K562 (cell line): ENCODE measurements at regions not wholly inside any gene's neighbourhood (a gene's known extent, or its start where the extent isn't known, plus 50 kb on each side); places are given as distances from the start of the nearest gene placed in this dataset.

Experiments used
- ATAC-seq: fragments of 200-7000 bp; cut with Tn5 transposase; 3 replicates; pipeline ENCODE4 v1.9.1; 2020; ENCODE audit warnings: moderate library complexity
- BruUV-seq: library from RNA; stranded (reverse); fragments of 400-500 nt; replicated peaks from 2 replicates; lab custom pipeline; 2021; lab: Mats Ljungman, UMichigan
- CTCF ChIA-PET: fragments of 300-600 bp; formaldehyde crosslinking; extraction: SDS; loops from one replicate; lab custom pipeline; 2021; ENCODE audit warnings: low intra/inter-chr PET ratio; lab: Yijun Ruan, JAX
- POLR2A ChIA-PET: fragments of 300-600, 350-650 bp; sonication (Branson Sonifier 250); formaldehyde crosslinking; extraction: SDS; loops from one replicate; lab custom pipeline; 2021; ENCODE audit warnings: antibody characterized with exemption, inconsistent platforms; lab: Yijun Ruan, JAX
- DNase-seq, 4 experiments: peaks; one replicate each; pipeline versions ENCODE4 v3.0.0 to v3.0.0-alpha.2; 2011 to 2018; ENCODE audit warnings: low spot score in 3 of 4, mixed read lengths in 3 of 4; ENCODE audit errors: extremely low read depth in 1 of 4
- FAIRE-seq: peaks from 2 replicates; lab custom pipeline; 2011; peaks lifted over from hg19 to GRCh38; lab: Jason Lieb, UNC
- H2AFZ ChIP-seq: 2 replicates; pipeline ENCODE4 v1.6.0; 2011; ENCODE audit warnings: low read depth, low read length, control low read depth, inconsistent platforms
- H3K27ac ChIP-seq: fragments of 200-600 bp; 3 replicates; pipeline ENCODE4 v1.8.0; 2011; ENCODE audit warnings: low read depth, mild to moderate bottlenecking, control low read depth, inconsistent platforms, low read length, moderate library complexity, mixed read lengths; ENCODE audit errors: extremely low read depth
- H3K27me3 ChIP-seq, 2 experiments: fragments of 300-600 bp in 1 of 2; 2 replicates in 1 of 2; 3 replicates in 1 of 2; pipeline versions ENCODE4 v1.6.0 to v1.8.0; 2011; ENCODE audit warnings: inconsistent platforms in 2 of 2, low read length in 2 of 2, mild to moderate bottlenecking in 1 of 2, mixed read lengths in 1 of 2, moderate library complexity in 1 of 2; ENCODE audit not compliant: control insufficient read depth in 2 of 2, insufficient read depth in 2 of 2
- H3K36me3 ChIP-seq: fragments of 300-600 bp; 3 replicates; pipeline ENCODE4 v1.8.0; 2011; ENCODE audit warnings: mild to moderate bottlenecking, low read length, inconsistent platforms; ENCODE audit not compliant: control insufficient read depth, insufficient read depth
- H3K4me1 ChIP-seq, 2 experiments: fragments of 200-600 bp in 1 of 2; replicated peaks in 1 of 2; 2 replicates in 1 of 2; 3 replicates in 1 of 2; pipeline versions ENCODE4 v1.5.1 to v1.8.0; 2011; ENCODE audit warnings: inconsistent platforms in 2 of 2, low read length in 2 of 2, mild to moderate bottlenecking in 1 of 2, mixed read lengths in 1 of 2, moderate library complexity in 1 of 2; ENCODE audit not compliant: control insufficient read depth in 2 of 2, insufficient read depth in 2 of 2
- H3K4me2 ChIP-seq: 2 replicates; pipeline ENCODE4 v1.6.1; 2011; ENCODE audit warnings: low read length, control low read depth, inconsistent platforms, mixed read lengths; ENCODE audit not compliant: insufficient read depth
- H3K4me3 ChIP-seq: fragments of 200-600 bp; sonication (generic), shearing (Covaris generic); 2 replicates; pipeline ENCODE4 v1.5.1; 2016; ENCODE audit warnings: control low read depth, inconsistent platforms
- H3K79me2 ChIP-seq: fragments of 200-600 bp; 3 replicates; pipeline ENCODE4 v1.8.0; 2011; ENCODE audit warnings: low read length, inconsistent platforms; ENCODE audit not compliant: control insufficient read depth, insufficient read depth
- H3K9ac ChIP-seq, 2 experiments: 2 replicates each; pipeline versions ENCODE4 v1.6.0 to v1.6.1; 2011; ENCODE audit warnings: low read depth in 2 of 2, low read length in 2 of 2, control low read depth in 1 of 2, inconsistent platforms in 1 of 2, mild to moderate bottlenecking in 1 of 2, mixed read lengths in 1 of 2; ENCODE audit not compliant: insufficient read depth in 1 of 2
- H3K9me1 ChIP-seq: one replicate; pipeline ENCODE4 v1.6.0; 2011; ENCODE audit warnings: inconsistent platforms, mild to moderate bottlenecking, low read length, moderate library complexity; ENCODE audit not compliant: control insufficient read depth, insufficient read depth
- H3K9me3 ChIP-seq: replicated peaks from 2 replicates; pipeline ENCODE4 v1.5.1; 2011; ENCODE audit warnings: low read depth, low read length, inconsistent platforms; ENCODE audit not compliant: control insufficient read depth, insufficient read depth
- H4K20me1 ChIP-seq: replicated peaks from 2 replicates; pipeline ENCODE4 v1.6.1; 2011; ENCODE audit warnings: low read length, inconsistent platforms, mixed read lengths; ENCODE audit not compliant: control insufficient read depth, insufficient read depth
- DNMT1 ChIP-seq: fragments of 450-650 bp; IDR thresholded peaks from 2 replicates; pipeline ENCODE4 v1.6.1; 2016; ENCODE audit warnings: antibody characterized with exemption, mild to moderate bottlenecking
- HIVEP1 ChIP-seq: fragments of 250-450 bp; sonication (Bioruptor Pico); IDR thresholded peaks from 2 replicates; pipeline ENCODE4 v1.4.0; 2020; ENCODE audit warnings: mild to moderate bottlenecking
- IRF2 ChIP-seq: sonication (generic); formaldehyde crosslinking; IDR thresholded peaks from 2 replicates; pipeline ENCODE4 v1.8.1; 2022; ENCODE audit warnings: mild to moderate bottlenecking, missing genetic modification reagents
- SNRNP70 ChIP-seq: fragments of 200-400 bp; formaldehyde crosslinking; optimal IDR thresholded peaks from 2 replicates; pipeline ENCODE3; 2017; ENCODE audit warnings: low read depth, low read length
- TOE1 ChIP-seq, 2 experiments: fragments of 450-650 bp in 1 of 2; sonication (generic) in 1 of 2; formaldehyde crosslinking in 1 of 2; IDR thresholded peaks; 2 replicates each; pipeline versions ENCODE4 v1.7.1 to v1.8.0; 2016 to 2022; ENCODE audit warnings: borderline replicate concordance in 2 of 2, mild to moderate bottlenecking in 2 of 2, antibody characterized with exemption in 1 of 2, inconsistent platforms in 1 of 2, low read depth in 1 of 2, missing genetic modification reagents in 1 of 2, moderate library complexity in 1 of 2
- ZNF253 ChIP-seq: fragments of 250-450 bp; sonication (Bioruptor Pico); conservative IDR thresholded peaks from 2 replicates; pipeline ENCODE4 v1.6.1; 2021; ENCODE audit warnings: mild to moderate bottlenecking
- WGBS: fragments of 100-300 bp; shearing (Covaris generic); methylation state at CpG from one replicate; pipeline ENCODE4 v1.1.6; 2016; ENCODE audit warnings: low coverage, mixed read lengths; ENCODE audit not compliant: insufficient coverage; ENCODE audit errors: missing lambda C conversion rate; 5-methylcytosine and 5-hydroxymethylcytosine counted together
- in situ Hi-C: fragments of 300-500 bp; cut with MboI; formaldehyde crosslinking; loops from 4 replicates; pipeline ENCODE4 v1.15.0; 2018; ENCODE audit warnings: inconsistent platforms, mixed read lengths
- intact Hi-C: fragments of 100-400 bp; cut with micrococcal nuclease; formaldehyde crosslinking; loops from 2 replicates; pipeline ENCODE4 v1.14.2; 2022

GRCh38 chr16:73308771-73309170 is 260.8 kb upstream of the ZFHX3 start:
- Histone ChIP-seq H4K20me1 (no peaks in the 10 kb centered on the region), H3K36me3 (no peaks in the 10 kb centered on the region), H3K4me2 (no peak overlapping the region), H3K4me1 (no peaks in the 10 kb centered on the region), H2AFZ (no peak overlapping the region), H3K4me3 (no peak overlapping the region), H3K79me2 (no peaks in the 10 kb centered on the region), H3K9ac (no peak overlapping the region), H3K27me3 (peaks cover 0 to 7% of the 10 kb centered on the region in 2 experiments; a peak in 2 of 5 replicates), H3K9me1 (no peaks in the 10 kb centered on the region), H3K27ac (no peak overlapping the region), H3K9me3 (no peaks in the 10 kb centered on the region)
- TF ChIP-seq TOE1 (IDR thresholded peaks at IDR 0.05; ENCODE audit: borderline replicate concordance) (no peak), TOE1 (CRISPR knock-in tag; IDR thresholded peaks at IDR 0.05; ENCODE audit: borderline replicate concordance, low read depth) (no peak)
- ChIA-PET POLR2A (no interaction called here), CTCF (no interaction called here)
- no peak for FAIRE-seq
- no TSS peak for BruUV-seq
- in situ Hi-C loops, result no loop called here
- intact Hi-C loops, result no loop called here
- ATAC-seq, result no peak
- DNase-seq, result no peak

DNA sequence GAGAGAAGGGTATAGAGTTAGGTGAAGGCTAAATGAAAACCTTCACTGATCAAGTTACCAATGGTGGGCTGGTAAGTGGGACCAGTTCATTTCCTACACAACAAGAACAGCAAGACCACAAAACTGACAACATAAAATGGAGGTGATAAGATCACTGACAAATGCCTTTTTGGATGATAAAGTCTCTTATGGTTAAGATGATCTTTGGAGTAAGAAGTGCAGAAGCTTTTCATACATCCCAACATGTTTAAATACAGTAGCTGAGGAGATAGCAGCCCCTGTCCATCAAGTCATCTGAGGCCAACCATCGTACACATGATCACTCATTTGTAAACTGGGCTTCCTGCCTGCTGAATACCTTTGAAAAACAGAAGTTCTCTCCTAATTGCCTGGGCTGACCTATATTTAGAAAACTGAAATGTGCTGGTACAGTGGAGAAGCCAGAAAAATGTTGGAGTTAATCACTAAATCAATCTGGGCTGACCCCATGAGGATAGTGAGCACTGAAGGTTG is 259.0 kb upstream of the ZFHX3 start:
- H3K9me3 ChIP-seq, result no peaks in the 10 kb centered on the region
- H3K4me3 ChIP-seq, result no peak overlapping the region
- no peaks in the 10 kb centered on the region for H3K4me1 ChIP-seq
- no TSS peak for BruUV-seq
- H3K36me3 ChIP-seq, result no peaks in the 10 kb centered on the region
- H3K27me3 ChIP-seq, result peaks cover 0 to 7% of the 10 kb centered on the region in 2 experiments; a peak in 2 of 5 replicates
- H3K79me2 ChIP-seq, result no peaks in the 10 kb centered on the region
- no peaks in the 10 kb centered on the region for H4K20me1 ChIP-seq
- WGBS, result 0% methylated on average over 1 of the region's 1 CpG
- ATAC-seq (no peak), FAIRE-seq (no peak), DNase-seq (no peak)
- CTCF ChIA-PET, result no interaction called here
- H3K9me1 ChIP-seq, result no peaks in the 10 kb centered on the region
- H2AFZ ChIP-seq, result no peak overlapping the region
- POLR2A ChIA-PET, result interaction anchor here (0.6 kb wide), 1 partner anchor 687 kb away, joined by 3 read pairs; no protein-coding TSS in a partner anchor
- intact Hi-C loops, result no loop called here
- H3K27ac ChIP-seq, result no peak overlapping the region
- in situ Hi-C loops, result no loop called here
- no peak overlapping the region for H3K9ac ChIP-seq
- TF ChIP-seq DNMT1 (no peak), TOE1 (IDR thresholded peaks at IDR 0.05; ENCODE audit: borderline replicate concordance) (no peak), TOE1 (CRISPR knock-in tag; IDR thresholded peaks at IDR 0.05; ENCODE audit: borderline replicate concordance, low read depth) (no peak), ZNF253 (CRISPR knock-in tag) (no peak), HIVEP1 (no peak), IRF2 (CRISPR knock-in tag) (no peak), SNRNP70 (no peak)
- H3K4me2 ChIP-seq, result no peak overlapping the region
